ENCODE measurements at regions not wholly inside any gene's neighbourhood (a gene's known extent, or its start where the extent isn't known, plus 50 kb on each side); places are given as distances from the start of the nearest gene placed in this dataset.

- TF ChIP-seq CTCF (IDR thresholded peaks at IDR 0.05) (no peak), POLR2A (IDR thresholded peaks at IDR 0.05) (no peak)
These were observed 96.8 kb downstream of the FBXO4 start for GRCh38 chr5:42021923-42022322.
